ENCODE measurements at regions not wholly inside any gene's neighbourhood (a gene's known extent, or its start where the extent isn't known, plus 50 kb on each side); places are given as distances from the start of the nearest gene placed in this dataset.
"Not testable (repeated sequence)": the region's sequence is repeated elsewhere in the genome, so short reads cannot be mapped to it uniquely, and the experiment has no call there.

- TF ChIP-seq BACH2 (CRISPR knock-in tag; IDR thresholded peaks at IDR 0.05; ENCODE audit: borderline replicate concordance); RARB (CRISPR knock-in tag; IDR thresholded peaks at IDR 0.05); ZC3H10 (CRISPR knock-in tag; IDR thresholded peaks at IDR 0.05); PPARA (CRISPR knock-in tag; IDR thresholded peaks at IDR 0.05; ENCODE audit: borderline replicate concordance); ESRRG (CRISPR knock-in tag; IDR thresholded peaks at IDR 0.05); PATZ1 (CRISPR knock-in tag; IDR thresholded peaks at IDR 0.05; ENCODE audit: borderline replicate concordance); ZFP3 (CRISPR knock-in tag; IDR thresholded peaks at IDR 0.05); ZFP30 (CRISPR knock-in tag; IDR thresholded peaks at IDR 0.05); SNAI2 (CRISPR knock-in tag; IDR thresholded peaks at IDR 0.05); TOX (CRISPR knock-in tag; IDR thresholded peaks at IDR 0.05; ENCODE audit: borderline replicate concordance); TCF4 (CRISPR knock-in tag; IDR thresholded peaks at IDR 0.05; ENCODE audit: borderline replicate concordance): not testable (repeated sequence)
- TF ChIP-seq, protein P1, sequence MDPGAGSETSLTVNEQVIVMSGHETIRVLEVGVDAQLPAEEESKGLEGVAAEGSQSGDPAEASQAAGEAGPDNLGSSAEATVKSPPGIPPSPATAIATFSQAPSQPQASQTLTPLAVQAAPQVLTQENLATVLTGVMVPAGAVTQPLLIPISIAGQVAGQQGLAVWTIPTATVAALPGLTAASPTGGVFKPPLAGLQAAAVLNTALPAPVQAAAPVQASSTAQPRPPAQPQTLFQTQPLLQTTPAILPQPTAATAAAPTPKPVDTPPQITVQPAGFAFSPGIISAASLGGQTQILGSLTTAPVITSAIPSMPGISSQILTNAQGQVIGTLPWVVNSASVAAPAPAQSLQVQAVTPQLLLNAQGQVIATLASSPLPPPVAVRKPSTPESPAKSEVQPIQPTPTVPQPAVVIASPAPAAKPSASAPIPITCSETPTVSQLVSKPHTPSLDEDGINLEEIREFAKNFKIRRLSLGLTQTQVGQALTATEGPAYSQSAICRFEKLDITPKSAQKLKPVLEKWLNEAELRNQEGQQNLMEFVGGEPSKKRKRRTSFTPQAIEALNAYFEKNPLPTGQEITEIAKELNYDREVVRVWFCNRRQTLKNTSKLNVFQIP (CRISPR knock-in tag; IDR thresholded peaks at IDR 0.05; ENCODE audit: borderline replicate concordance, low read depth), result not testable (repeated sequence)
- TF ChIP-seq, protein P2, sequence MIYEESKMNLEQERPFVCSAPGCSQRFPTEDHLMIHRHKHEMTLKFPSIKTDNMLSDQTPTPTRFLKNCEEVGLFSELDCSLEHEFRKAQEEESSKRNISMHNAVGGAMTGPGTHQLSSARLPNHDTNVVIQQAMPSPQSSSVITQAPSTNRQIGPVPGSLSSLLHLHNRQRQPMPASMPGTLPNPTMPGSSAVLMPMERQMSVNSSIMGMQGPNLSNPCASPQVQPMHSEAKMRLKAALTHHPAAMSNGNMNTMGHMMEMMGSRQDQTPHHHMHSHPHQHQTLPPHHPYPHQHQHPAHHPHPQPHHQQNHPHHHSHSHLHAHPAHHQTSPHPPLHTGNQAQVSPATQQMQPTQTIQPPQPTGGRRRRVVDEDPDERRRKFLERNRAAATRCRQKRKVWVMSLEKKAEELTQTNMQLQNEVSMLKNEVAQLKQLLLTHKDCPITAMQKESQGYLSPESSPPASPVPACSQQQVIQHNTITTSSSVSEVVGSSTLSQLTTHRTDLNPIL (CRISPR knock-in tag; IDR thresholded peaks at IDR 0.05; ENCODE audit: low read depth), result not testable (repeated sequence)
These were observed 1426.0 kb upstream of the DEFB115 start for GRCh38 chr20:29831508-29831907.

All from SK-N-SH treated with all-trans-retinoic acid at 6 μM for 48 hours (cell line).